Suppressor macrophage treated with lipopolysaccharide for 4 hours (primary cell): ENCODE measurements at regions not wholly inside any gene's neighbourhood (a gene's known extent, or its start where the extent isn't known, plus 50 kb on each side); places are given as distances from the start of the nearest gene placed in this dataset.
"Not testable (repeated sequence)": the region's sequence is repeated elsewhere in the genome, so short reads cannot be mapped to it uniquely, and the experiment has no call there.

Experiments used
- DNase-seq: peaks from one replicate; pipeline ENCODE4 v3.0.0-alpha.2; 2020

GRCh38 chr17:70525035-70525434, 355.7 kb downstream of the KCNJ2 start:
- not testable (repeated sequence) for DNase-seq

- DNase-seq, result peak; percentile 22
These were observed 356.6 kb downstream of the KCNJ2 start for GRCh38 chr17:70525961-70526360.

DNA sequence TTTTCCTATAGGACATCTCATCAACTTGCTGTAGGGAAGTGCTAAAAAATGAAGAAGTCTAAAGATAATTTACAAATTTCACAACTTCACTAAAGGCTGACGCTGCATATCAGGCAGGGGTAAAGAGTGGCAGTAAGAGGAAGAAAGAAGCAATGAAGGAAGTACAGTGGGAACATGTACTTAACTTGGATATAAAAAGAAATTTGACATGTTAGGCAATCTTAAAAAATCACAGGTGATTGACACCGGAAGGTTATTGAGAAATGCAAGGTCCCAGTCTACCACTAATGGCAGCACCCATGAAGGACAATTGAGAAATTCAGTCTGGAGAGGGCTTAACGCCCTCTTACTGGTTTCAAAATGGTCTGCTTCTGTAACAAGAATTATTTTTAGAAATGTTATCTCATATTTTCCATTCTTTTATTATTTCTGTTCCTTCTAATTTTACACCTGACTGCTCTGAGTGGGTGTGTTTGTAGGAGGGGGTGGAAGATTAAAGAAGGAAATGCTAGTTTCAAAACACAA, 358.1 kb downstream of the KCNJ2 start:
- peak; percentile 66 for DNase-seq

DNA sequence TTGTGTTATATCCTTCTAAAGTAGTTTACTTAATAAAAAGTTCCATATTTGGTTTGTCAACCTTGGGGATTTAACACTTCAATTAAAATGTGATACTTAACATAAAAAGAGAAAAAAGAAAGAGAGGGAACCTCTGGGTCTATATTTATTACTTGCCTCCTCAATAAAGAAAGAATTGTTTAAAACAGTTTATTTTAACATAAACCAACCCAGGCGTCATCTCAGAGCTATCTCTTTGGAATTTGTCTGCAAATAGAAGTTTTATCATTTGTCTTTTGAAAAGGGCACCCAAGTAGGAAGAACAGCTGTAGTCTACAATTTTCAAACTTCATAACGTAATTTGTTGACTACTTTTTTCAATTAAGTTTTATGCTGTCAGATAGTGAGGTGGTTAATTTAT, 364.1 kb downstream of the KCNJ2 start:
- no peak for DNase-seq

DNA sequence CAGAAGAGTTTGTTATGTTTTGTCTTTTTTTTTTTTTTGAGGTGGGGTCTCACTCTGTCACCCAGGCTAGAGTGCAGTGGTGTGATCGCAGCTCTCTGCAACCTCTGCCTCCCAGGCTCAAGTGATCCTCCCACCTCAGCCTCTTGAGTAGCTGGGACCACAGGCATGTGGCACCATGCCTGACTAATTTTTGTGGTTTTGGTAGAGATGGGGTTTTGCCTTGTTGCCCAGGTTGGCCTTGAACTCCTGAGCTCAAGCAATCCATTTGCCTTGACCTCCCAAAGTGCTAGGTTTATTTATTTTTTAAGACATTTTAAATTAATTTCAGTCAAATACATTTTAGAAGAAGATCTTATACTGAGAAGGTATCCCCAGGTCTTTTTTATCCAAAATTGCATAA, 366.7 kb downstream of the KCNJ2 start:
- no peak for DNase-seq

DNA sequence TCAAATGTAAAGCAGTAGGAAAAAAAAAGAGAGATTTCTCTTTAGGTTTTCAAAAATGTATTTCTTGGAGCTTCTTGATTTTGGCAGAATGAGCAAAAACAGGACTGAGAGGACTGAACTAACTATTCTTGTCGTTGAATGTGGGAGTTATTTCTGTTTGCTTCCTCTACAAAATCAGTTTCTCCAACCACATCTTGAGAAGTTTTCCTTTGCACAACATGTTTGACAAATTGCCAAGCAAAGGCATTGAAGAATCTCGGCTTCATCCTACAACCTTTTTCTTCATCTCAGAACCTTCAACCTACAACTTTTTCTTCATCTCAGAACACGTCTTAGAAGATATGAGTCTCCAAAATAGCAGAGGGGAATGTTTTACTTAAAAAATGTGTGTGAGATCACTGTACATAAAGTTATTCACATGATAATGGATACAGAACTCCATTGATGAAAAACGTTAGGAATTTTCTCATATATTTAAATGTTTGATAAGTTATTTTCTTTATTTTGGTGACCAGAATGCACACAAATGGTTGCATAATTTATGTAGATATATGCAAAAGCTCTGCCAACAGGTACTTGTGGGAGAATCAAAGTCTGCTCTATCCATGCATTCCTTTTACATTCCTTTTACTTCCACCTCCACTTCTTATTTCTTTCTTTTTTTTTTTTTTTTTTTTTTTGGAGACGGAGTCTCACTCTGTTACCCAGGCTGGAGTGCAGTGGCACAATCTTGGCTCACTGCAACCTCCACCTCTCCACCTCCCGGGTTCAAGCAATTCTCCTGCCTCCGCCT, 370.0 kb downstream of the KCNJ2 start:
- DNase-seq, result peak; percentile 39

GRCh38 chr17:70542876-70543275, 373.5 kb downstream of the KCNJ2 start:
- DNase-seq, result no peak

DNA sequence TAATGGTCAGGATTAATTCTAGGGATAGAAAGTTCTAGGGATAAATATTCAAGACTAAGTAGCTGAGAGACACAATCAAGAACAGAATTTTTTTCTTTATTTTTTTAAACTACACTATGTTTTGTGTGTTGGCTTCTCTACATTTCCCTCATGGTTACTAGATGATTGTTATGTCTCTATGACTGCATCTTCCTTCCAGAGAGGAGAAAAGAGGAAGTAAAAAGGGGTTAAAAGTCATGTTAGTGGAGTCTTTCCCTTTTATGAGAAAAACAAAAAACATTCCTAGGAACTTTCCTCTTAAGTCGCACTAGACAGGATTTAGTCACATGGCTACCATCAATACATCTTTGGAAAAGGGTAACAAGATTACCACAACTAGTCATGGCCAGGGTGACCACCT, 375.0 kb downstream of the KCNJ2 start:
- DNase-seq, result peak; percentile 64

GRCh38 chr17:70552230-70552981, 383.1 kb downstream of the KCNJ2 start:
- peak; percentile 82 for DNase-seq

DNA sequence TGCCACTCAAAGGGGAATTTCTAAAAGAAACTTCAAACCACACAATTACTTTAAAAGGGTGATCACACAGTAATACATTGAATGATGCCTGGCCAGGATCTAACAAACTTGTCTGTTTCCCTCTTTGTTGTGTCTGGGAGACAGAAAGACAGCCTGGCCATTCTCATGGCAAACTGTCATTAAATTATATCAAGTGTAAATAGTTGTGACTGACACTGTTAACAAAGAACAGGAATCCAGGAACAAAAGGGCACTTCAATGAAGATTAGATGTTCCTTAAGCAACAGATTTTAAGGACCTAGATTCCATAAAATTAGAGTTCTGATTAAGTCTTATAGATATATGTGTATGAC, 383.6 kb downstream of the KCNJ2 start:
- DNase-seq, result no peak

GRCh38 chr17:70555723-70556122, 386.4 kb downstream of the KCNJ2 start:
- no peak for DNase-seq

GRCh38 chr17:70558821-70559220, 389.5 kb downstream of the KCNJ2 start:
- DNase-seq, result no peak

GRCh38 chr17:70560471-70560870, 391.1 kb downstream of the KCNJ2 start:
- DNase-seq, result no peak

- no peak for DNase-seq
These were observed 392.8 kb downstream of the KCNJ2 start for GRCh38 chr17:70562137-70562536.

GRCh38 chr17:70563281-70563820, 394.0 kb downstream of the KCNJ2 start:
- no peak for DNase-seq

- no peak for DNase-seq
These were observed 394.8 kb downstream of the KCNJ2 start for GRCh38 chr17:70564006-70564620.

DNA sequence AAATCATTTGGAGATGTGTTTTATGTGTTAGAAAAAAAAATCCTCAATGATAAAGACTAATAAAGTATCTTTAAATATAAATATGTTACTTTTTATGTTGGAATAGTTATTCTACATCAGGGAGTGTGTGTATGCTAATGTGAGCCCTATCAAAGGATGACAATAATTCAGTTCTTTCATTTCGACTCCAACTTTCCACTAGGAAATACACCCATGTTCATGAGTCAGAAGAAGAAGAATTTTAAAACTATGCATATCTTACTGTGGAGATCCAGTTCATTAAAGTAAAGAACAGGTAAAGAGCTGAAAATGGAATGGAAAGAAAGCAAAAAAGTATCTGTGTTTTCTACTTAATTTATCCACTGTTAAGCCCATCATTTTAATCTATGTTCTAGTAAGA, 399.8 kb downstream of the KCNJ2 start:
- DNase-seq, result no peak

DNA sequence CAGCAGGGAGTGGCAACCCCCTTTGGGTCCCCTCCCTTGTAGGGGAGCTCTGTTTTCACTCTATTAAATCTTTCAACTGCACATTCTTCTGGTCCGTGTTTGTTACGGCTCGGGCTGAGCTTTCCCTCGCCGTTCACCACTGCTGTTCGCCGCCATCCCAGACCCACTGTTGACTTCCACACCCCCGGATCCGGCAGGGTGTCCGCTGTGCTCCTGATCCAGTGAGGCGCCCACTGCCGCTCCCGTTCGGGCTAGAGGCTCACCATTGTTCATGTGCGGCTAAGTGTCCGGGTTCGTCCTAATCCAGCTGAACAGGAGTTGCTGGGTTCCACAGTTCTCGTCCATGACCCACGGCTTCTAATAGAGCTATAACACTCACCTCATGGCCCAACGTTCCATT, 408.1 kb downstream of the KCNJ2 start:
- DNase-seq, result no peak

DNA sequence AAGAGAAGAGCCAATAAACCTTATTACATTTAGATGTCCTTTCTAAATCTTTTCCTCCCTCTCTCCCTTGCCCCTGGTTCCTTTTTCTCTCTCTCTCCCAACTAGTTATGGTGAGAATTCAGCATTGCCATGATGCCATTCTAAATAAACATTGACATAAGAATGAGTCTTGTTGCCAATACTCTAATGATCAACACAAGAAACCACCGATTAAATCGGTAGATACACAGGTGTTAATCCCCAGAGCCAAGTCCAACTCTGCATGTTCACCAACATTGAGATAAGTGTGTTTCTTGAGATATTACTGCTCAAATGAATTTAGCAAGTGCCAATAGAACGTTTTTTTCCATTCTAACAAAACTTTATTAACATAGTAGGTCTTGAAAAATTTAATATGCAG, 412.1 kb downstream of the KCNJ2 start:
- DNase-seq, result no peak

DNA sequence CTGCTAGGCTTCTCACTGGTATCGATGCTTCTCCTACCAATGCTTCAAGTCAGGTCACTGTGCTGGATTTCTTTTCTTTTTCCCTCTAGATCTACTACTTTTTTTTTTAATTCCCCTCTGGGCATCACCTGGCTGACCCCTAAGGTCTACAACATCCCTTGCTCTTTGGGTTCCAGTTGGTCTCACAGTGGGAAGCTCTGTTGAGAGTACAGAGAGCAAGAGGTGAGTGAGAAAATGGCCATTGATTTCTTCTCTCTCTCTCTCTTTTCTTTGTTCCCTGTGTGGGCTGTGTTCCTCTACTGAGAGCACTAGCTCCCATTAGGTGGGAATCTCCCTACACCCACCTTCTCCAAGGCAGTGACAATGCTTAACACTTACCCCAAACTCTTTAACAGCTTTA, 413.4 kb downstream of the KCNJ2 start:
- DNase-seq, result no peak

DNA sequence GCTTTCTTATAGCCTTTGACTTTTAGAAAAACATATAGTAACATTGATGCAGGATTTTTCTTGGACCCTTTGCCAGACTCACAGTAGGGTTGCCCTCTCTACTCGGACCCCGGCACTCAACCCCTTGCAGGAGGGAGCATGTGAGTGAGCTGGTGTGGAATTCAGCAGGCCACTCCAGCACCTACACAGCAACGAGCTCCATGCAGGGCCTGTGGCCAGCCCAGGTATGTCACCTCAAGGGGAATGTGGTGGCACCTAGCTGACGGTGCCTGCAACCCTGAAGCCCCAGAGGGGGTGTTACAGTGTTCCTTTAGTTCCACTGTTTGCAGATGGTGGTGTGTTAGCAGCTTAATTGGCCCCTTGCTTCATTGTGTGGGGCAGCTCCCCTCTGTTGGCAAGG, 414.9 kb downstream of the KCNJ2 start:
- no peak for DNase-seq

- no peak for DNase-seq
These were observed 418.7 kb downstream of the KCNJ2 start for GRCh38 chr17:70588003-70588402.

DNA sequence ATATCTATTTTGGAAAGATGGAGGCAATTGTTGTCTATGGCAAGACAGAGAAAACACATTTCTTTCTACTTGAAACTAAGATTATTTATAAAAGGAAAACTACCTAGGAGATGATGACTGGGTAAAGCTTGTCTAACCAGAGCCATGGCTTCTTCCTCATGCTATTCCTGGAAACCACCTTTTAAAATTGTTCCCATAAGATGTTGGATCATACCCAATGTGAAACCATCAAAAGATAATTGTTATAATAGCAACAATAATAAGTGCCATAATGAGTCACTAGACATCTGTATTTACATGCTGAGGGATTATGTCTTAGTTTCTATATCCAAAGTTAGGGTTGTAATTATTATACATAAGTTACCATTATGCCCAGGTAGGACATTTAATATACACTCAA, 428.4 kb downstream of the KCNJ2 start:
- no peak for DNase-seq

DNA sequence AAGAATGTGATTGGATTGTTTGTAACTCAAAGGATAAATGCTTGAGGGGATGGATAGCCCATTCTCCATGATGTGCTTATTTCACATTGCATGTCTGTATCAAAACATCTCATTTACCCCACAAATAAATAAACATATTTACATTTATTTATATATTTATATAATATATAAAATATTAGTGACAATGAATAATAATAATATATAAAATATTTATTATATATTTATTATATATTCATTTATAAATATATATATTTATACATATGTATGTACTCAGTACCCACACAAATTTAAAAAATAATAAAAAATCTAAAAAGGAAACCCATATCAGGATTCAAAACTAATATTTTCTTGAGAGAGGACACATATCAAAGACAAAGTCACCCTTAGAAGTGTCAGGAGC, 429.9 kb downstream of the KCNJ2 start:
- no peak for DNase-seq
